ENCODE measurements at regions not wholly inside any gene's neighbourhood (a gene's known extent, or its start where the extent isn't known, plus 50 kb on each side); places are given as distances from the start of the nearest gene placed in this dataset.

DNA sequence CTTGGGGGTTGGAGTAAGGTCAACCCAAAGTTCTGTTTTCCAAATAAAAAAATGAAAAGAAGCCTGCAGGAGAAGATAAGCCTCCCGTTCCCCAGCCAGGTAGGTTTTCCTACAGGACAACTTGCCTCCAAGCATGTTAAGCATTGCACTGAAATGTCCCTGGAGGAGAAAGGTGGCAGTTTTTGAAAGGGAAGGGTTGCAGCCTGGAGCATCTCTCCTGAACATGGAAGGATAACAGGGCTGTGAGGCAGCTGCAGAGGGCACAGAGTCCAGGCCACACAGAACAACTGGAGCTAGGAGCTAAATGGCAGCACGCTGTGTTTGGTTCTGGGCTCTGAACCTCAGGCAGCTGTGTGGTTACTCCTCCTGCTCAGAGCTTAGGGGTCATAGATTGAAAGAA, 452.9 kb downstream of the TCERG1L start:
- DNase-seq (ENCODE audit: low read depth) = no peak
- no peak for TF ChIP-seq CTCF (conservative IDR thresholded peaks at IDR 0.05; ENCODE audit: low read length)
- H3K4me3 ChIP-seq (ENCODE audit: low read length) = no peak overlapping the region

DNA sequence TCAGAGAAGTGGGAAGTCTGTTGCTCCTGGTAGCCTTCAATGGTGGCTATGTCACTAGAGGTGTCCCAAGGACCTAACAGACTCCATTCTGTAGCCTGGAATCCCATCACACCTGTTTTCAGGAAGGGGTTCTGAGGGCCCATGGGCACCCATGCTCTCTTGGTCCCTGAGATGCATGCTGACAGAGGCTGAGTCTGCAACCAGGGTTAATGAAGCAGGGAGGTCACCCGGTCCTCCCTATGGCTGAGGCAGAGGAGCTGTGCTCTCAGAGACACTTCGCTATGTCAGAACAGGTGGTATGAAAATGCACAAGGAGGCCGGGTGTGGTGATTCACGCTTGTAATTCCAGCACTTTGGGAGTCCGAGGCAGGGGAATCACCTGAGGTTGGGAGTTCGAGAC, 452.1 kb downstream of the TCERG1L start:
- DNase-seq (ENCODE audit: low read depth) = no peak
- no peak for TF ChIP-seq CTCF (conservative IDR thresholded peaks at IDR 0.05; ENCODE audit: low read length)
- no peak overlapping the region for H3K4me3 ChIP-seq (ENCODE audit: low read length)

- no peak for TF ChIP-seq CTCF (conservative IDR thresholded peaks at IDR 0.05; ENCODE audit: low read length)
- no peak overlapping the region for H3K4me3 ChIP-seq (ENCODE audit: low read length)
- DNase-seq (ENCODE audit: low read depth) = no peak
Measured at GRCh38 chr10:130862122-130862521, 449.4 kb downstream of the TCERG1L start.

DNA sequence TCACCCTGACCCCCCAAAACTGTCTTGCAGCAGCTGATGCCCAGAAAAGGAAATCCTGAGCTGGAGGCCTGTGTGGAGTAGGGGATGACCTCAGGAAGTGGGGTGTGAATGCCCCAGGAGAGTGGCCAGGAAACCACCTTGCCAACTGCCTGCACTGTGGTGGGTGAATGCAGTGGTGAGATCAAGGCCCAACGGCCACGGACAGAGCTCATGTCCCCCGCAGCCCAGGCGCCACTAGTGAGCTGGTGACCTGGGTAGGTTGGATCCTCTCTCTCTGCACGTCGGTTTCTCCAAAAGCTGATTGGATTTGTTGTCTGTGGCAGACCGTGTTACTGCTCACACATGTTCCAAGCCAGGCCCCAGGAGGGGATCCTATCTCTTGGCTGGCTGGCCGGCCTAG, 448.9 kb downstream of the TCERG1L start:
- no peak for TF ChIP-seq CTCF (conservative IDR thresholded peaks at IDR 0.05; ENCODE audit: low read length)
- no peak overlapping the region for H3K4me3 ChIP-seq (ENCODE audit: low read length)
- no peak for DNase-seq (ENCODE audit: low read depth)

- no peak overlapping the region for H3K4me3 ChIP-seq (ENCODE audit: low read length)
- TF ChIP-seq CTCF (conservative IDR thresholded peaks at IDR 0.05; ENCODE audit: low read length) = no peak
- no peak for DNase-seq (ENCODE audit: low read depth)
Measured at GRCh38 chr10:130863044-130863443, 448.5 kb downstream of the TCERG1L start.

GRCh38 chr10:130864961-130865818, 446.3 kb downstream of the TCERG1L start:
- TF ChIP-seq CTCF (conservative IDR thresholded peaks at IDR 0.05; ENCODE audit: low read length) = no peak
- no peak for DNase-seq (ENCODE audit: low read depth)
- no peak overlapping the region for H3K4me3 ChIP-seq (ENCODE audit: low read length)

GRCh38 chr10:130866857-130867256, 444.7 kb downstream of the TCERG1L start:
- TF ChIP-seq CTCF (conservative IDR thresholded peaks at IDR 0.05; ENCODE audit: low read length) = no peak
- DNase-seq (ENCODE audit: low read depth) = no peak

More at GRCh38 chr10:130866857-130867256, 444.7 kb downstream of the TCERG1L start:
- H3K4me3 ChIP-seq (ENCODE audit: low read length) = no peak overlapping the region

All from AG10803 (cell line).